ENCODE measurements at regions not wholly inside any gene's neighbourhood (a gene's known extent, or its start where the extent isn't known, plus 50 kb on each side); places are given as distances from the start of the nearest gene placed in this dataset.

DNA sequence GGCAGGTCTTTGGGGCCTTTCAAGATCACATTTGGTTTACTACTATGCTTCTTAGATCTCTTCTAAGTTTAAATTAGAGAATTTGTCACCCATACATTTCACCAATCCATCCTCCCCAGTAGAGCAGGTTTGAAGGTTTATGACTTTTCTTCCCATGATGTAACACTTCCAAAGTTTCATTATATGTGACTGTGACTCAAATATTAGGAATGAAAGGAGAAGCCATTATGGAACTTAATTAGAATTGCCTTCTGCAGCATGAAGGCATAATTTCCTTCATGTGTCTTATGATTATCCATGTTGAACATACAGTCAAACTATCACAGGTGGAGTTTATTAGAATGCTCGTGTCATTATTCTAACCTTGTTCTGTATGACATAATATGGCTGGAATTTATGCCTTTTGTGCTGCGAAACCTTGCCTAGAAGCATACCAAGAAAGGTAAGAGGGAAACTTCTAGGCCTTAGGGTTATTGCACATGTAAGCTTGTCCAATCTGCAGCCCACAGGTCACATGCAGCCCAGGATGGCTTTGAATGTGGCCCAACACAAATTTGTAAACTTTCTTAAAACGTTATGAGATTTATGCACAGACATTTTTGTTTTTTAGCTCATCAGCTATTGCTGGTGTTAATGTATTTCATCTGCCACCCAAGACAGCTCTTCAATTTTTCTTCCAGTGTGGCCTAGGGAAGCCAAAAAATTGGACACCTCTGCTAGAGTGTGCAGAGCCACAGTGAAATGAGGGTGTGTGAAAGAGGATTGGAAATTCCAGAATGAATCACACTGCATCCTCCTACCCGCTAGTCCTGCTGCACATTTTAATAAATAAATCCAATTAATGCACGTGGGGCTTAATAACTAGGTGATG, 133.6 kb downstream of the TMEM26 start:
- DNase-seq = no peak
- Histone ChIP-seq H3K27me3 (no peaks in the 10 kb centered on the region), H3K9me3 (no peaks in the 10 kb centered on the region), H3K27ac (no peak overlapping the region), H3K4me3 (no peak overlapping the region), H3K4me1 (no peaks in the 10 kb centered on the region), H3K36me3 (no peaks in the 10 kb centered on the region)
- intact Hi-C loops (cut with DNase I; ENCODE audit: low total_unique reads) = no loop called here
- TF ChIP-seq CTCF (IDR thresholded peaks at IDR 0.05) = no peak
- no peak for TF ChIP-seq POLR2A (IDR thresholded peaks at IDR 0.05)

DNA sequence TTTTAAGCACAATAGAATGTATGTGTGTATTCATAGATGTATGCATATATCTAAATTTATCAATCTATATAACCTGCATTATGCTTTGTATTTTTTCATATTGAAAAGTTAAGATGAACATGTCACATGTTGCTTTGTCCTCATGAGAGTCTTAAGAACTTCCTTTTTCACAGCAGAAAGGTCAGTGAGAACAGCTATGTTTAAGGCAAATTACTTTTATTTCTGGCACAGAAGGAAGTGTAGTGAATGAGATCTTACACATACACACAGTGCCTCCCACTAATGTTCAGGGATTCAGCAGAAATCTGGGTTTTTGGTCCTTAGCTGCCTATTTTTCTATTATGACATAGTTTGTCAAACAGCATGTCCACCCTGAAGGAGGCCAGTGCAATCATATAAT, 134.8 kb downstream of the TMEM26 start:
- Histone ChIP-seq H3K27ac (no peak overlapping the region), H3K9me3 (no peaks in the 10 kb centered on the region), H3K27me3 (no peaks in the 10 kb centered on the region), H3K4me3 (no peak overlapping the region), H3K4me1 (no peaks in the 10 kb centered on the region), H3K36me3 (no peaks in the 10 kb centered on the region)
- intact Hi-C loops (cut with DNase I; ENCODE audit: low total_unique reads) = no loop called here
- DNase-seq = no peak
- TF ChIP-seq CTCF (IDR thresholded peaks at IDR 0.05) = no peak
- no peak for TF ChIP-seq POLR2A (IDR thresholded peaks at IDR 0.05)

GRCh38 chr10:61317706-61318105, 135.5 kb downstream of the TMEM26 start:
- no peaks in the 10 kb centered on the region for H3K9me3 ChIP-seq
- DNase-seq = no peak
- intact Hi-C loops (cut with DNase I; ENCODE audit: low total_unique reads) = no loop called here
- H3K27ac ChIP-seq = no peak overlapping the region
- H3K27me3 ChIP-seq = no peaks in the 10 kb centered on the region
- no peaks in the 10 kb centered on the region for H3K4me1 ChIP-seq
- TF ChIP-seq POLR2A (IDR thresholded peaks at IDR 0.05) (no peak), CTCF (IDR thresholded peaks at IDR 0.05) (no peak)
- H3K4me3 ChIP-seq = no peak overlapping the region
- no peaks in the 10 kb centered on the region for H3K36me3 ChIP-seq

DNA sequence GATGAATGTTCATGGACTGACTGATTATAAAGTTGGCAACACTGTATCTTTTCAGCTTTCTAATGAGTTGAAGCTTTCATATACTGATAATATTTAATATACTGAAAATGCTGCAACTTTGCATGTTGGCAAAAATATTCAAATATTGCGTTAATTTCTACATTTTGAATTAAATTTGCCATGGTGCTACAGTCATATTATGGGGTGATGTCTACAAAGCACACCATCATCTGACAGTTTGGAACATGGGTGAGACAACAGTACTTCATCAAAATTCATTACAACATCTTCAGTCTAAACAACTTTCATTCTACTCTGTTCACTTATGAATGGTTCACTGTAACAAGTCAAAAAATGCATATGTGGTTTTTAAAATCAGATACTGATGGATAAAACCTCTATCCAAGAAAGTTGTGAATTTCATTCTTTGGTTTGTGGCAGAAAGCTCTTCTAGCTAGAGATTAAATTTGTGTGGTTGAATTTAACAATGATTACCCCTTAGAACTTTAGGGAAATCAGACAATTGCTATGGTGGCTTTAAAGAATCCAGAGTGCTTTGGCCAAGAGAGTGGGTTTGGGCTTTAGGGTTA, 136.4 kb downstream of the TMEM26 start:
- TF ChIP-seq CTCF (IDR thresholded peaks at IDR 0.05) (no peak), POLR2A (IDR thresholded peaks at IDR 0.05) (no peak)
- H3K9me3 ChIP-seq = no peaks in the 10 kb centered on the region
- no peaks in the 10 kb centered on the region for H3K27me3 ChIP-seq

GRCh38 chr10:61314273-61314672, 138.9 kb downstream of the TMEM26 start:
- H3K27me3 ChIP-seq = no peaks in the 10 kb centered on the region

More for the DNA sequence above, 136.4 kb downstream of the TMEM26 start:
- H3K36me3 ChIP-seq = no peaks in the 10 kb centered on the region
- intact Hi-C loops (cut with DNase I; ENCODE audit: low total_unique reads) = no loop called here
- DNase-seq = no peak
- no peak overlapping the region for H3K4me3 ChIP-seq
- no peak overlapping the region for H3K27ac ChIP-seq
- no peaks in the 10 kb centered on the region for H3K4me1 ChIP-seq

More at GRCh38 chr10:61314273-61314672, 138.9 kb downstream of the TMEM26 start:
- intact Hi-C loops (cut with DNase I; ENCODE audit: low total_unique reads) = no loop called here
- H3K27ac ChIP-seq = no peak overlapping the region
- no peaks in the 10 kb centered on the region for H3K4me1 ChIP-seq
- no peaks in the 10 kb centered on the region for H3K9me3 ChIP-seq
- no peak for DNase-seq
- no peaks in the 10 kb centered on the region for H3K36me3 ChIP-seq
- TF ChIP-seq POLR2A (IDR thresholded peaks at IDR 0.05) (no peak), CTCF (IDR thresholded peaks at IDR 0.05) (no peak)
- H3K4me3 ChIP-seq = no peak overlapping the region

All from uterus (tissue), 3 donors.